DMS79 treated with DMSO at 0.1 percent for 48 hours (cell line): ENCODE measurements at regions not wholly inside any gene's neighbourhood (a gene's known extent, or its start where the extent isn't known, plus 50 kb on each side); places are given as distances from the start of the nearest gene placed in this dataset.
"Not testable (repeated sequence)": the region's sequence is repeated elsewhere in the genome, so short reads cannot be mapped to it uniquely, and the experiment has no call there.

Experiments used
- DNase-seq: peaks from one replicate; lab custom pipeline; 2025; lab: John Stamatoyannopoulos, UW

GRCh38 chr5:155514105-155514563, 500.6 kb downstream of the KIF4B start:
- DNase-seq = no peak

- DNase-seq = no peak
These were observed 509.0 kb downstream of the KIF4B start for GRCh38 chr5:155522540-155522939.

- DNase-seq = no peak
These were observed 515.8 kb downstream of the KIF4B start for GRCh38 chr5:155529362-155529761.

- no peak for DNase-seq
These were observed 516.5 kb downstream of the KIF4B start for GRCh38 chr5:155530046-155530445.

GRCh38 chr5:155532621-155533311, 519.2 kb downstream of the KIF4B start:
- no peak for DNase-seq

GRCh38 chr5:155540000-155540595, 526.5 kb downstream of the KIF4B start:
- DNase-seq = peak; percentile 71

- no peak for DNase-seq
These were observed 532.5 kb downstream of the KIF4B start for GRCh38 chr5:155546075-155546474.

- no peak for DNase-seq
These were observed 540.9 kb downstream of the KIF4B start for GRCh38 chr5:155554500-155554899.

GRCh38 chr5:155556222-155556621, 542.7 kb downstream of the KIF4B start:
- no peak for DNase-seq

- DNase-seq = no peak
These were observed 543.1 kb downstream of the KIF4B start for GRCh38 chr5:155556700-155557099.

GRCh38 chr5:155562158-155562557, 548.6 kb downstream of the KIF4B start:
- DNase-seq = peak; percentile 40

- no peak for DNase-seq
These were observed 551.0 kb downstream of the KIF4B start for GRCh38 chr5:155564541-155564940.

GRCh38 chr5:155575861-155576260, 562.3 kb downstream of the KIF4B start:
- DNase-seq = no peak

- not testable (repeated sequence) for DNase-seq
These were observed 573.3 kb downstream of the KIF4B start for GRCh38 chr5:155586808-155587207.

- DNase-seq = no peak
These were observed 573.9 kb downstream of the KIF4B start for GRCh38 chr5:155587458-155587857.

GRCh38 chr5:155591273-155591672, 577.7 kb downstream of the KIF4B start:
- no peak for DNase-seq

GRCh38 chr5:155594270-155594669, 580.7 kb downstream of the KIF4B start:
- no peak for DNase-seq

- DNase-seq = no peak
These were observed 582.2 kb downstream of the KIF4B start for GRCh38 chr5:155595791-155596190.

- DNase-seq = no peak
These were observed 585.0 kb downstream of the KIF4B start for GRCh38 chr5:155598552-155598951.

- DNase-seq = peak; percentile 72
These were observed 592.4 kb downstream of the KIF4B start for GRCh38 chr5:155605920-155606319.

GRCh38 chr5:155616779-155617392, 603.3 kb downstream of the KIF4B start:
- DNase-seq = no peak

- DNase-seq = no peak
These were observed 606.1 kb downstream of the KIF4B start for GRCh38 chr5:155619688-155620087.

GRCh38 chr5:155620821-155621410, 607.4 kb downstream of the KIF4B start:
- no peak for DNase-seq
